Esophagus squamous epithelium (tissue), 5 donors: ENCODE measurements at regions not wholly inside any gene's neighbourhood (a gene's known extent, or its start where the extent isn't known, plus 50 kb on each side); places are given as distances from the start of the nearest gene placed in this dataset.

Source experiments
- DNase-seq: peaks from one replicate; lab custom pipeline; 2025; lab: John Stamatoyannopoulos, UW
- H3K27ac ChIP-seq, 4 donors: fragments of 200-600 bp; sonication (generic); one replicate each; pipeline ENCODE4 v1.5.1; 2016 to 2019; ENCODE audit warnings: mild to moderate bottlenecking in 1 of 4
- H3K27me3 ChIP-seq, 4 donors: fragments of 200-600 bp; sonication (generic); 1 replicate in 3 of 4; 2 replicates in 1 of 4; pipeline versions ENCODE4 v1.5.1 to v1.6.0; 2017 to 2021; ENCODE audit warnings: antibody characterized with exemption in 1 of 4
- H3K36me3 ChIP-seq, 3 donors: fragments of 200-600 bp; sonication (generic); one replicate each; pipeline ENCODE4 v1.5.1; 2016 to 2019
- H3K4me1 ChIP-seq, 3 donors: fragments of 200-600 bp; sonication (generic); one replicate each; pipeline ENCODE4 v1.5.1; 2017 to 2019
- H3K4me3 ChIP-seq, 4 donors: fragments of 200-600 bp; sonication (generic); 1 replicate in 3 of 4; 2 replicates in 1 of 4; pipeline ENCODE4 v1.5.1; 2016 to 2019; ENCODE audit warnings: mild to moderate bottlenecking in 2 of 4, moderate library complexity in 1 of 4
- H3K9me3 ChIP-seq, 3 donors: fragments of 200-600 bp; sonication (generic); one replicate each; pipeline ENCODE4 v1.5.1; 2016 to 2019
- CTCF ChIP-seq, 6 experiments: fragments of 450-650 bp in 4 of 6; fragments of 200-600 bp in 2 of 6; sonication (generic) in 2 of 6; IDR thresholded peaks; one replicate each; pipeline ENCODE4 v1.5.1; 2016 to 2019; ENCODE audit warnings: antibody characterized with exemption in 6 of 6, mild to moderate bottlenecking in 4 of 6, moderate library complexity in 4 of 6
- POLR2A ChIP-seq, 4 donors: fragments of 450-650 bp; IDR thresholded peaks; one replicate each; pipeline ENCODE4 v1.6.1; 2017; ENCODE audit warnings: antibody characterized with exemption in 4 of 4, mild to moderate bottlenecking in 4 of 4, moderate library complexity in 3 of 4
- WGBS, 2 donors: methylation state at CpG; one replicate each; pipeline ENCODE4 v1.1.5; 2018; 5-methylcytosine and 5-hydroxymethylcytosine counted together
- intact Hi-C: fragments of 100-400 bp; cut with DNase I; formaldehyde crosslinking; loops from one replicate; pipeline ENCODE4 v1.15.0; 2022
- donor health status: DM: yes; HTN: yes; CAD: no.

- H3K27me3 ChIP-seq: no peaks in the 10 kb centered on the region
- no peak overlapping the region for H3K27ac ChIP-seq
- intact Hi-C loops: no loop called here
- H3K4me3 ChIP-seq: no peak overlapping the region
- TF ChIP-seq POLR2A (IDR thresholded peaks at IDR 0.05): no peak
- no peak for TF ChIP-seq CTCF (IDR thresholded peaks at IDR 0.05)
- H3K4me1 ChIP-seq: no peaks in the 10 kb centered on the region
- DNase-seq: no peak
- H3K36me3 ChIP-seq: no peaks in the 10 kb centered on the region
- WGBS, 2 donors: 45 to 47% methylated on average over 4 of the region's 4 CpGs
- no peaks in the 10 kb centered on the region for H3K9me3 ChIP-seq
Measured at GRCh38 chr2:21468624-21469023, 344.9 kb downstream of the TDRD15 start.

- Histone ChIP-seq H3K27ac (no peak overlapping the region), H3K27me3 (no peaks in the 10 kb centered on the region), H3K4me1 (no peaks in the 10 kb centered on the region), H3K36me3 (no peaks in the 10 kb centered on the region), H3K9me3 (no peaks in the 10 kb centered on the region), H3K4me3 (no peak overlapping the region)
- TF ChIP-seq POLR2A (IDR thresholded peaks at IDR 0.05) (no peak), CTCF (IDR thresholded peaks at IDR 0.05) (no peak)
- 35 to 37% methylated on average over 2 of the region's 2 CpGs for WGBS, 2 donors
- no peak for DNase-seq
- intact Hi-C loops: no loop called here
Measured at GRCh38 chr2:21469158-21469557, 345.4 kb downstream of the TDRD15 start.

GRCh38 chr2:21469564-21469963, 345.8 kb downstream of the TDRD15 start:
- no peak for TF ChIP-seq POLR2A (IDR thresholded peaks at IDR 0.05)
- TF ChIP-seq CTCF (IDR thresholded peaks at IDR 0.05): no peak
- WGBS, 2 donors: 52 to 59% methylated on average over 4 of the region's 4 CpGs
- intact Hi-C loops: no loop called here
- no peaks in the 10 kb centered on the region for H3K4me1 ChIP-seq
- no peak for DNase-seq
- no peaks in the 10 kb centered on the region for H3K27me3 ChIP-seq
- H3K27ac ChIP-seq: no peak overlapping the region
- no peak overlapping the region for H3K4me3 ChIP-seq
- no peaks in the 10 kb centered on the region for H3K36me3 ChIP-seq
- no peaks in the 10 kb centered on the region for H3K9me3 ChIP-seq

GRCh38 chr2:21480162-21480561, 356.4 kb downstream of the TDRD15 start:
- no peaks in the 10 kb centered on the region for H3K4me1 ChIP-seq
- no peaks in the 10 kb centered on the region for H3K27me3 ChIP-seq
- no peaks in the 10 kb centered on the region for H3K36me3 ChIP-seq
- intact Hi-C loops: no loop called here
- H3K4me3 ChIP-seq: no peak overlapping the region
- H3K9me3 ChIP-seq: no peaks in the 10 kb centered on the region
- no peak for DNase-seq
- WGBS, 2 donors: 31 to 60% methylated on average over 2 of the region's 2 CpGs
- H3K27ac ChIP-seq: no peak overlapping the region
- TF ChIP-seq POLR2A (IDR thresholded peaks at IDR 0.05) (no peak), CTCF (IDR thresholded peaks at IDR 0.05) (no peak)

GRCh38 chr2:21484643-21485042, 360.9 kb downstream of the TDRD15 start:
- 64 to 73% methylated on average over 6 to 7 of the region's 8 CpGs for WGBS, 2 donors
- intact Hi-C loops: no loop called here
- Histone ChIP-seq H3K9me3 (no peaks in the 10 kb centered on the region), H3K4me1 (no peaks in the 10 kb centered on the region), H3K4me3 (no peak overlapping the region), H3K36me3 (no peaks in the 10 kb centered on the region), H3K27ac (no peak overlapping the region), H3K27me3 (no peaks in the 10 kb centered on the region)
- no peak for DNase-seq
- TF ChIP-seq POLR2A (IDR thresholded peaks at IDR 0.05) (no peak), CTCF (IDR thresholded peaks at IDR 0.05) (no peak)
